Neutrophil (primary cell): ENCODE measurements at regions not wholly inside any gene's neighbourhood (a gene's known extent, or its start where the extent isn't known, plus 50 kb on each side); places are given as distances from the start of the nearest gene placed in this dataset.

ENCODE experiments used
- H3K27ac ChIP-seq: fragments of 200-600 bp; sonication (generic); 2 replicates; pipeline ENCODE4 v1.5.1; 2016; ENCODE audit warnings: mild to moderate bottlenecking, moderate library complexity
- H3K27me3 ChIP-seq: fragments of 200-600 bp; sonication (generic); 2 replicates; pipeline ENCODE4 v1.6.0; 2016; ENCODE audit warnings: mild to moderate bottlenecking
- H3K36me3 ChIP-seq: fragments of 200-600 bp; sonication (generic); 2 replicates; pipeline ENCODE4 v1.5.1; 2017
- H3K4me1 ChIP-seq, 2 experiments: fragments of 200-600 bp in 1 of 2; sonication (generic) in 1 of 2; 1 replicate in 1 of 2; 2 replicates in 1 of 2; pipeline versions ENCODE4 v1.5.1 to v1.6.1; 2013 to 2016; ENCODE audit warnings: low read depth in 1 of 2, low read length in 1 of 2, mild to moderate bottlenecking in 1 of 2, moderate library complexity in 1 of 2; ENCODE audit not compliant: control insufficient read depth in 1 of 2, insufficient read depth in 1 of 2
- H3K4me3 ChIP-seq, 2 experiments: fragments of 200-600 bp in 1 of 2; sonication (generic) in 1 of 2; 1 replicate in 1 of 2; 2 replicates in 1 of 2; pipeline ENCODE4 v1.5.1; 2013 to 2016; ENCODE audit warnings: low read depth in 1 of 2, low read length in 1 of 2, mild to moderate bottlenecking in 1 of 2, moderate library complexity in 1 of 2
- H3K9me3 ChIP-seq: fragments of 200-600 bp; sonication (generic); 2 replicates; pipeline ENCODE4 v1.5.1; 2016
- CTCF ChIP-seq: fragments of 200-600 bp; sonication (generic); IDR thresholded peaks from 2 replicates; pipeline ENCODE4 v1.5.1; 2016; ENCODE audit warnings: antibody characterized with exemption

DNA sequence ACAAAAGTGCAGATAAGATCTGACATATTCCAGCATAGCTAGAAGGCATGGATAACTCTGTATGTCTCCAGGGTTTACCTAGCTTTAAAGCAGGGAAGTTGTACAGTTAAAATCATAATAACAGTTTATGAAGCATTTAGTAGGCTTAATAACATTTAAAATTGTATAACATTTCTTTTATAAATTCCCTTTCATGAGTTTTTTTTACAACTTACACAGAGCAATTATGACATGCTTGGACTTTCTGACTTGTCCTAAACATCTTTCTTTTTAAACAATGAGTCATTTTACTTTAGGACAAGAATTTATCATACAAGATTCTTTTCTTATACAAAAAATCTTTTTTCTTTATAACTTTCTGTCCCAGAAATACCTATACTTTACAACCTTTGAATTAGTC lies 408.5 kb upstream of the NEGR1 start:
- Histone ChIP-seq H3K36me3 (no peaks in the 10 kb centered on the region), H3K4me3 (no peak overlapping the region), H3K27me3 (no peaks in the 10 kb centered on the region), H3K27ac (no peak overlapping the region), H3K9me3 (no peaks in the 10 kb centered on the region), H3K4me1 (no peaks in the 10 kb centered on the region)
- TF ChIP-seq CTCF = no peak

- H3K4me1 ChIP-seq = no peaks in the 10 kb centered on the region
- H3K9me3 ChIP-seq = no peaks in the 10 kb centered on the region
- no peak overlapping the region for H3K4me3 ChIP-seq
- H3K27me3 ChIP-seq = no peaks in the 10 kb centered on the region
- no peaks in the 10 kb centered on the region for H3K36me3 ChIP-seq
- no peak for TF ChIP-seq CTCF
- no peak overlapping the region for H3K27ac ChIP-seq
These were observed 396.3 kb upstream of the NEGR1 start for GRCh38 chr1:72678683-72679082.

- Histone ChIP-seq H3K36me3 (no peaks in the 10 kb centered on the region), H3K27ac (no peak overlapping the region), H3K9me3 (no peaks in the 10 kb centered on the region), H3K4me3 (no peak overlapping the region), H3K4me1 (no peaks in the 10 kb centered on the region), H3K27me3 (no peaks in the 10 kb centered on the region)
- no peak for TF ChIP-seq CTCF
These were observed 388.6 kb upstream of the NEGR1 start for GRCh38 chr1:72670902-72671301.

DNA sequence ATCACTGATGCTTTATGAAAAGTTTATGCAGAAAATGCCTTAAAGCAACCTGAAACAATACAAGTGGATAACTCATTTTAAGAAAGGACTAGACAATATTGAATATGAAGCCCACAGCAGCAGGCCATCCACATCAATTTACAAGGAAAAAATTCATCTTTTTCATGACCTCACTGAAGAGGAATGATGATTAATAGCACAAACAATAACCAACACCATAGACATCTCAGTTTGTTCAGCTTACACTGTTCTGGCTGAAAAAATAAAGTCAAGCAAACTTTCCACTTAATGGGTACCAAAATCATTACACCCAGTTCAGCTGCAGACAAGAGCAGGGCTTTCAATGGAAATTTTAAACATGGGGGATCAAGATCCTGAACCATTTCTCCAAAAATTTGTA lies 380.6 kb upstream of the NEGR1 start:
- Histone ChIP-seq H3K36me3 (no peaks in the 10 kb centered on the region), H3K4me3 (no peak overlapping the region), H3K27me3 (no peaks in the 10 kb centered on the region), H3K4me1 (no peaks in the 10 kb centered on the region), H3K9me3 (no peaks in the 10 kb centered on the region), H3K27ac (no peak overlapping the region)
- TF ChIP-seq CTCF = no peak

DNA sequence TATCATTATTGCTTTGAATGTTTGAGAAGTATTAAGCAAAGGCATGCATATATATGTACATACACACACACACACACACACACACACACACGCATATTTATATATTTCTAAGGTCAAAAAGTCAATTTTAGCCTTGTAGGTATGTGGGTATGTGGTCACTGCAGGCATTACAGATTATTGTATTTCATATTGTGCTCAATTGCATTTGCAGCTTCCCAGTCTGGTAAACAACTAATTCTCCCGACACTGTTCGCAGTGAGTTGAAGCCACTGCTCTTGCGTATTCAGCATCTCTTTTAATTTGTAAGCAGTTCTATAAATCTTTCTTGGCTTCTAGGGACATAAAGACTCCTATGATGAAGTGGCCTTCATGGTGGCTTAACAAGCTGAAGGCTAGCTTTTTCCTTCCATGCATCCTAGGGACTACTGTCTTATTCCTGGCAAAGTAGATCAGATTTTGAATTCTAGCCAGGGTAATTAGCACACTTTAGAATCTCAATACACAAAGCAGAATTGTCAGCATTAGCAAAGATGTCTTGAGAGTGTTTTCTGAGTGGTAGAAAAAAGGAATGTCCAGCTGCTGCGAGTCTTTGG lies 368.6 kb upstream of the NEGR1 start:
- H3K4me1 ChIP-seq = no peaks in the 10 kb centered on the region
- H3K27me3 ChIP-seq = no peaks in the 10 kb centered on the region
- no peak for TF ChIP-seq CTCF
- H3K27ac ChIP-seq = no peak overlapping the region
- no peaks in the 10 kb centered on the region for H3K36me3 ChIP-seq
- no peaks in the 10 kb centered on the region for H3K9me3 ChIP-seq
- no peak overlapping the region for H3K4me3 ChIP-seq

DNA sequence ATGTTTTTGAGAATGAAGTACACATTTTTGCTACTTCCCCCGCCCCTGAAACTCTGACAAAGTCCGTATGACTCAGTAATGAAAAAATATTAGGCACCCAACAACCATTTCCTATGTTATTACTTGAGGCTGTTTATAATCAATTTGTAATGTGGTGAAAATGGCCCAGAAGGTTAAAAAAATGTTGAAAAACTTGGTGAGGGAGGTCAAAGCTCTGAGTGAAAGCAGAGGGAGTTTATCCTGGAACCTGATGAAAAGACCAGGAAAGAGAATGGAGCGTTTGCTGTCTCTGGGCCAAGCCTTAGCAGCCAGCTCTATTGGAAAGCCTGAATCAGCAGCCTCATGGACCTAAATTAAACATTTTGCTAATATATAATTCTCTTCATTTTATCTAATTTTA lies 367.7 kb upstream of the NEGR1 start:
- no peaks in the 10 kb centered on the region for H3K9me3 ChIP-seq

More for the DNA sequence above, 367.7 kb upstream of the NEGR1 start:
- Histone ChIP-seq H3K4me3 (no peak overlapping the region), H3K36me3 (no peaks in the 10 kb centered on the region), H3K27me3 (no peaks in the 10 kb centered on the region), H3K4me1 (no peaks in the 10 kb centered on the region), H3K27ac (no peak overlapping the region)
- TF ChIP-seq CTCF = no peak
